Dermis microvascular lymphatic vessel endothelial cell (primary cell): ENCODE measurements at regions not wholly inside any gene's neighbourhood (a gene's known extent, or its start where the extent isn't known, plus 50 kb on each side); places are given as distances from the start of the nearest gene placed in this dataset.

ENCODE experiments used
- DNase-seq, 2 donors: peaks; one replicate each; pipeline versions ENCODE4 v3.0.0 to v3.0.0-alpha.2; 2010; ENCODE audit warnings: low read depth in 2 of 2

- no peak for DNase-seq
Measured at GRCh38 chr16:73364413-73364812, 316.5 kb upstream of the ZFHX3 start.

GRCh38 chr16:73361061-73361460, 313.1 kb upstream of the ZFHX3 start:
- DNase-seq: no peak

GRCh38 chr16:73356401-73357079, 308.6 kb upstream of the ZFHX3 start:
- no peak for DNase-seq

DNA sequence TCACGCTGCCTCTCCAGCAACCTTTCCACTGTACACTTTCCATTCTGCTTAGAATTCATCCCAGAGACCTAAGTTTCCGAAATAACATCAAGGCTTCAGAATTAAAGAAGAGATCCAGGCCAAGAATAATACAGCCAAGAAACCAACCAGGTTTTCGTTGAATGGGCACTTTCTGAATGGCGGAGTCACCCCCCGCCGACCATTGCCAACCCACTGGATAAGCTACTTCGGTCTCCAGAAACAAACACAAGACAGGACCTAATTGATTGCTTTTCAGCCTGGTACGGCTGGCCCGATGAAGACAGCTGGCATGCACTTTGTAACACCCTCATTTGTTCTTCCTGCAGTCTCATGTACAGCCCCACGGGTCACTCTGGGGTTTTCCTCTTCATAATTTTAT, 308.1 kb upstream of the ZFHX3 start:
- no peak for DNase-seq

DNA sequence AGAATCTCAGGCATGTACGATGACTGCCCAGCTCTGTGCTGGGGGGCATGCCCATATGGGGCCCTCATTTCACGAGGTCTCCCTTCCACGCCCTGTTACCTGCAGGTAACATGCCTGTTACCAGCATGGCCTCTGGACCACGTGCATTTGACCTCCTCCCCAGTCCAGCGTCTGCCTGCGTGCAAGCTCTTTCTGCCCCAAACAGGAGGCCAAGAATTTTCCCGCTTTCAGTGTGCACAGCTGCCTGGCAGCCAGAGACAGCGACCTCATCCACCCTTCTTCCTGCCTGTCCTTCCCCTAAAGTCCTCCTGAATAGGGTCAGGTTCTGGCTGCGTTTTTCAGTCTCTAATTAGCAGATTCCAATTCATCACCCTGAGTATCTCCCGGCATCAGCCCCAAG, 306.5 kb upstream of the ZFHX3 start:
- DNase-seq: no peak

DNA sequence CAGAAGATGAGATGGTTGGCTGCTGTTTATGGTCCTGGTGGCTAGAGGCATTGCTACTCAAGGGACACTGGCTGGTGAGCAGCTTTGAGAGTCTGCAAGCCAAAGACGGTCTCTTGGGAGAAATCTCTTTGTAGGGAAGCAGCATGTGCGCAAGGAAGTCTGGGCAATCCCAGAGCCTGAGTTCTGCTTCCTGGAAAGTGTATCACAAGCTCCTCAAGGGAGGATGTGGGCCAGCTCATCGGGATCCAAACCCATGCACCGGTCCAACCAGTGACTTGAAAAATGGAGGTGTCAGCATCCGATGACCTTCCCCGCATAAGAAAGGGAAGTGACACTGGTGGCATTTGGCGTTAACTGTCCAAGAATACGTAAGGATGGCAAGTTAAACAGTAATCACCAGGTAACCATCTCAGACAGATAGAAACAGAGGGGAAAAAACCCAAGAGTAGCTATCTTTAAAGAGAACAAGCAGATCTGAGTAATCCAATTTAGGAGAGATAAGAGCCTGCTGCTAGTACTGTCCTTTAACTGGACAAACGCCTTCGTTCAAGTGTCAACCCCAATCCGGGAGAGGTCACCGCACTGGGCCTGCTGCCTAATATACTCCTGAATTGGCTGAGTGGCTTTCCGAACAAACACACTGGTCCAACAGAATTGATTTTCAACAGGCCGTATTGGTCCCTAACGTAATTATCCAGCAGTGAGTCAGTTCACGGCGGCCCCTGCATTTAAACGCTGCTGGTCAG, 303.0 kb upstream of the ZFHX3 start:
- no peak for DNase-seq

DNA sequence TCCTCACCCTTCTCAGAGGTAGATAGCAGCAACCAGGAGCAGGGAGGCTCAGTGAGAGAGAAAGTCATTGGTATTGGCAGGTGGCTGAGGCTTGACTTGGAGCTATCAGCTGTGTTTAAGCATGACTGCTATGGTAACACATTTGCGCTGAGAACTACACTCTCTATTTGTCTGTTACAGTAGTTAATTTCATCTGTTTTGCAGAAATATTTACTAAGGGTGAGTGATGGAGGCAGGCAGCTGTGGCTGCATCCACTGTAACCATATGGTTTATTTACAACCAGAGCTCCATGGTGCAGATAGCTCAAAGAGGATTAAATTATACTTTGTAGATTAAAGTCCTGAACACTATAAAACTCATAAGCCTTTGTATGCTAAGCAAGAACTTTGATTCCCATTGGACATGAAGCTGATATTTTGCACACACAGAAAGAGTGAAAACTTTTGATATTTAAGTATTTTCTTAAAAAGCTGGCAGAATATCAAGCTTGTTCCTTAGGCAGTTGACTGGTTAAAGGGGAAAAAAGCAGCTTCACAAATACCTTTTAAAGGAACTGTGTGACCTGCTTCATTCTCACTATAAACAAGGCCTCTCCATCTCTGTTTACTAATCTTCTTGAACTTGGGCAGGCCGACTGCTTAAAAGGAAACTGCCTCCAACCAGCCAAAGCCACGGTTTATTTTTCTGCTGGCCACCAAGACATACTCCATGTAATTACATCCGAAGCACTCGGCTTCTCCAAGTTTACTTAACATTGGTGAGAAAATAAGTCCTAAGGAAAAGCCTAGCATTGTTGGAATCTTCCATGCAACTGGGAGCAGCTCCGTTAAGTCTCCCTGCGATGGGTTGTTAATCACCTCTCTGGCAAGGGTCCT, 299.8 kb upstream of the ZFHX3 start:
- DNase-seq: no peak

GRCh38 chr16:73339821-73340220, 291.9 kb upstream of the ZFHX3 start:
- no peak for DNase-seq

DNA sequence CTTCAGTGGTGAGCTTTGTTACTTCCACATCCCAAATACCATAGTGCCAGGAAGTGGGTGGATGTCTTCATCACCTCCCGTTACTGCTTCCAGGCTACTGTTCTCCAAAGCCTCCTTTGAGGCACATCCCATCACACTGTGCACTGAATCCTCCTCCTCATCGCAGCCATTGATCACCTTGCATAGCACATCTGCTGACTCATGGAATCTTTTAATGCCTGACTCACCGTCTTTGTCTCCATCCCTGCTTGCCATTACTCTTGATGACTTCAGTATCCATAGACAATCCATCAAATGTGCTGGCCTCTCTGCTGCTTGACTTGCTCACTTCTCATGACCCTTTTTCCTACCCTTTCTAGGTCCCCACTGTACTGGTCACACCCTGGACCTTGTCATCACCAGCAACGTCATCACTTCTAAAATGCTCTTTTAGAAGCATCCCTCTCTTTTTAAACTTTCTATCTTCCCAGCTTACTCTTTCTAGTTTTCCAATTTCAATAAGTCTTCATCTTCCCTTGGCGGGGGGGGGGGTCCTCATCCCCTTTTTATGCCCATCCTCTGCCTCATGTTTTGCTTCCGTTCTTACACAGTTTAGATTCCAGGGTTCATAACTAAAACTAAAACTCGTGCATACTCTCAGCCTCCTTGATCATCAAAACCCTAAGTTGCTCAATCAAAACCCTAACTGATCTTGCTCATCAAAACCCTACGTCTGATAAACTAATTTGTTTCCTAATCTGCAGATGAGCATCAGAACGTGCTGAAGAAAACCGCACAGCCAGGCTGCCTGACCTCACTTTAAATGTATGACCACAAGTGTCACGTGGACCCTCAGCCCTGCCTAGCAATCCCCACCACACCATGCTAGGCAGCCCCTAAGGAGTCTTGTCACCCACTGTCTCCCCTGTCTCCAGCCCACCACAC, 289.7 kb upstream of the ZFHX3 start:
- no peak for DNase-seq

GRCh38 chr16:73329358-73330286, 281.7 kb upstream of the ZFHX3 start:
- DNase-seq: no peak

DNA sequence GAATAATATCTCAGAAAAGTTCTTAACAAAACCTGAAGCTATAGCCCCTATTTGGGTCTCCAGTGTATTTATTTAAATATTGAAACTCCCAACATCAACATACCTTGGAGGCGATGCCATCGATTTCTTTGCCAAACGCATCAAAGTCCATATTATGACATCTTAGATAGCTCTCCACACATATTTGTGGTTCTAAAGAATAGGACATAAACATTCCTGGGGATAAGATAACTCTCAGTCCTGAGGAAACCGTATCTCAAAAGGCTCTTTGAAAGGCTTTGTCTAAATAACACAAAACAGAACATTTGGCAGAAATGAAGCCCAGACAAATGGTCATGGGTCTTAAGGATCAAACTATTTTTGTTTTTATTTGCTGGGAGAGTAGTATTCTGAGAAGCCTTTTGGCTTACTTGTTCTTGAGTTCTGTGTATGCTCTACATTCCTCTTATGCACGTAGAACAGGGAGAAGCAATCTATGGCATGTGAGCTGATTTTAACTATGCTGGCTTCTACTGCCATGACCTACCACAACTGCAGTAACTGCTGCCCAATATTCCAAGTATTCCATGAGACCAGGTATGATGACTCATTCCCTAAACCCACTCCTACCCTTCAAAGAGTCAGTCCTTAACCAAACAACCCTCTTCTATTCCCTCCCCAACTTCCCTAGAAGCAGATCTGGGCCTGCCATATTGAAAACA, 279.0 kb upstream of the ZFHX3 start:
- DNase-seq: no peak

GRCh38 chr16:73326221-73326620, 278.3 kb upstream of the ZFHX3 start:
- DNase-seq: no peak

- DNase-seq: no peak
Measured at GRCh38 chr16:73323880-73324279, 276.0 kb upstream of the ZFHX3 start.

- DNase-seq: no peak
Measured at GRCh38 chr16:73322856-73323255, 274.9 kb upstream of the ZFHX3 start.

DNA sequence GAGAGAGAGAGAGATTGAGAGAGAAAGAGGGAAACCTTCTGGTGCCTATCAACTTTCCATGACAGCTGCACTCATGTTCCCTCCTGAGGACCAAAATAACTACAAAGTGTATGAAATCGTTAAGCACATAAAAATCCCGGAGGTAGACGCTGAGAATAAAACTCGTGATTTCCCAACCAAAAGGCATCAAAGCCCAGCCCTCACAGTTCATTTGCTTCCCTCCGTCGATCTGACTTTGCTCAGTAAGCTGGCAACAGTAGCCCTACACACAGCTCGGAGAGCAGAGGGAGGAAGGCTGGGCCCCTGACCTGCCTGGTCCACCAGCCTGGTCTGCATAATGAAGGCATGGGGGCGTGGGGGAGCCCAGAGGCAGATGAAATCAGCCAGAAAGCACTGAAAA, 273.9 kb upstream of the ZFHX3 start:
- DNase-seq: no peak

GRCh38 chr16:73319737-73320136, 271.8 kb upstream of the ZFHX3 start:
- DNase-seq: no peak

DNA sequence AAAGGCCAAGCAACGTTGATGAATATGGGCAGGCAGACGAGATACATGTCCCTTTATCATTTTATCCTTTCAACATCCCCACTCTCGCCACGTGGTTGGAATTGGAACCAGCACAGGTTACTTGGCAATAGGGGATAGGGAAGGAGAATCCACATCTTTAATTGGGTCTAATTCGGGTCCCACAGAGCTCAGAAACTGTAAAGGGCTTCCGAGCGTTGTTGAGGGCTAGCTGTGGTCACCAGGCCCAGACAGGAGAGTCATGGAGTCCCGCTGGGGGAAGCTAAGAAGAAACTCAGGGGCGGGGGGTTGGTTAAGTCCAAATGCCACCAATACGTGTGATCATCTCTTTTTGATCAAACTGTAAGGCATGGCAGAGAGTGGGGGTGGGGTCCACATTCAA, 271.3 kb upstream of the ZFHX3 start:
- DNase-seq: no peak

GRCh38 chr16:73317321-73317857, 269.5 kb upstream of the ZFHX3 start:
- DNase-seq: no peak

DNA sequence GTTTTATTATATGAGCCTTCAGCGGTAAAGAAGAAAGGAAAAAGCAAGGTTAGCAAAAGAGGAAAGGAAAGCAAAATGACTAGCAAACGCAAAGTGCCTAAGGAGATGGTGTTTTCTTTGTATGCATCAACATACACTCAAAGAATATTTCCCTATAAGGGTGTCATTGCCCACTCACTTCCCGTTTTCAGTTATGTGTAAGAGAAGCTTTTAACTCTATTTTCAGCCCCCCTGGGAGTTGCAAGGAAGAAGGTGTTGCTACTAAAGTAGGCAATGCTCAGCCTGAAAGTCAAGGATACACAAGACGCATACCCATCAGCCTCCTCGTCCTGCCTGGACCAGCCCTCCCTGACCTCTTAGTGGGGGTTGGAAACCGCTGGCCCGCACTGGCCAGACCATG, 267.7 kb upstream of the ZFHX3 start:
- DNase-seq: no peak
